Muscle of leg (tissue), 3 donors: ENCODE measurements at regions not wholly inside any gene's neighbourhood (a gene's known extent, or its start where the extent isn't known, plus 50 kb on each side); places are given as distances from the start of the nearest gene placed in this dataset.
"Not testable (repeated sequence)": the region's sequence is repeated elsewhere in the genome, so short reads cannot be mapped to it uniquely, and the experiment has no call there.

Source experiments
- DNase-seq: peaks from one replicate; pipeline ENCODE4 v3.0.0; 2013
- H3K27ac ChIP-seq: one replicate; pipeline ENCODE4 v1.5.1; 2013; ENCODE audit warnings: mild to moderate bottlenecking, low read length, control low read depth
- H3K27me3 ChIP-seq: one replicate; pipeline ENCODE4 v1.6.1; 2013; ENCODE audit warnings: low read length; ENCODE audit not compliant: control insufficient read depth, insufficient read depth
- H3K36me3 ChIP-seq: one replicate; pipeline ENCODE4 v1.6.1; 2013; ENCODE audit warnings: low read length; ENCODE audit not compliant: control insufficient read depth, insufficient read depth
- H3K4me1 ChIP-seq: one replicate; pipeline ENCODE4 v1.6.1; 2013; ENCODE audit warnings: low read length; ENCODE audit not compliant: control insufficient read depth, insufficient read depth
- H3K4me3 ChIP-seq: one replicate; pipeline ENCODE4 v1.5.1; 2013; ENCODE audit warnings: low read length, control low read depth
- H3K9me3 ChIP-seq: replicated peaks from 2 replicates; pipeline ENCODE4 v1.6.1; 2013; ENCODE audit warnings: low read depth, low read length; ENCODE audit not compliant: control insufficient read depth
- WGBS: methylation state at CpG from one replicate; pipeline ENCODE4 v1.1.5; 2013; ENCODE audit warnings: missing lambda C conversion rate; ENCODE audit not compliant: insufficient coverage; 5-methylcytosine and 5-hydroxymethylcytosine counted together

DNA sequence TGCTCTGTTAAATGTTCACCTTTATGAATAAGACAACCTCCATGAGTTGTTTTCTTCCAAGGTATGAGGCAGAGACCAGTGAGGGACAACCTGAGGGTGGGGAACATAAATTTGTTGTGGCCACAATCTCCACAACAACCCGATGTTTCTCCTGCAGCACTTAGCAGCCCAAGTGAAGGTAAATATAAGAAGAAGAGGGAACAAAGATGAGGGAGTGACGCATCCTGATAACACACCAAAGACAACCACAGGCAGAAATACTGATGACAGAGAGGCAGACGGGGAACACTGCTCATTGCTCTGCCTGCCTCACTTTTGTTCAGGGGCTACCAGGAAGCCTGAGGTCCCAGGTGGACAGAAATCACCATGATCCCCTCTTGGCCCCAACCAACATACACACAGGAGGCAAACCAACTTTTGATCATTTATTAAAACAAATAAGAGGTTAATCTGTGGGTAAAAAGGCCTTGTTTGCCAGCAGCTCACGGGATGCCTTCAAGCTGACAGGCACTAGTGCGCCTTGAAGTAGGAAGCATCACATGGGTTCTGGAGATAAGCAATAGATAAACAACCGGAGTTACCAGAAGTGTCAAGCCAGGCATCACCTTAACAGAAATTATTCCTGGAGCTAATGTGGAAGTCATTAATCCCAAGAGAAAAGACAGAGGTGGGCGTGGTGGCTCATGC, 104.9 kb upstream of the ALDH3B2 start:
- WGBS: 65% methylated on average over 5 of the region's 7 CpGs
- not testable (repeated sequence) for H3K9me3 ChIP-seq, H3K36me3 ChIP-seq, H3K27me3 ChIP-seq, H3K4me1 ChIP-seq, H3K4me3 ChIP-seq, H3K27ac ChIP-seq, DNase-seq

DNA sequence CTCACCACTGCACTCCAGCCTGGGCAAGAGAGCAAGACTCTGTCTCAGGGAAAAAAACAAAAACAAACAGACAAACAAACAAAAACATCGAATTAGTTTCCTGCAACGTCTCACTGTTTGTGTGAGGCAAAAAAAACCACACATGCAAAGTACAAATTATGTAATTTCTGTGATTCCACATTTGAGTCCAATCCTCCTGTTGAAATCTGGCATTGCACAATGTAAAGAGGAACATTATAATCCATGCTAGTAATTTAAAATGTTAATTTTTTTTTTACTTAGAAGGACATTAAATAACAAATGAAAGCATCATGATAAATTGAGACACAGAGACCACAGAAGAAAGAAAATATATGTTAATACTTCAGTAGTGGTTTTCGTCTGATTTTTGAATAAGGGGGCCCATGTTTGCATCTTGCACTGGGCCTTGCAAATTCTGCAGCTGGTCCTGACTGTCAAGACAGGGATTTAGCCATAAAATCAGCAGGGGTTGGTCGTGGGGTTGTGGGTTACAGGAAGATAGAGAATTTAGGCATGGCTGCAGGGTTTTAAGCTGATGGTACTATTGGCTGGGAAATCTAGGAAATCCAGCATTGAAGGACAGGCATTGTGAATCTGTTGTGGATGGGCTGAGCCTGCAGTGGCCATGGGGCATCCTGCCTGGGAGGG, 102.6 kb upstream of the ALDH3B2 start:
- Histone ChIP-seq H3K4me1 (no peaks in the 10 kb centered on the region), H3K4me3 (no peak overlapping the region), H3K9me3 (no peaks in the 10 kb centered on the region), H3K27ac (no peak overlapping the region), H3K36me3 (no peaks in the 10 kb centered on the region), H3K27me3 (no peaks in the 10 kb centered on the region)
- peak; percentile 59 for DNase-seq
- whole genome bisulfite sequencing: 30% methylated on average over 2 of the region's 4 CpGs

DNA sequence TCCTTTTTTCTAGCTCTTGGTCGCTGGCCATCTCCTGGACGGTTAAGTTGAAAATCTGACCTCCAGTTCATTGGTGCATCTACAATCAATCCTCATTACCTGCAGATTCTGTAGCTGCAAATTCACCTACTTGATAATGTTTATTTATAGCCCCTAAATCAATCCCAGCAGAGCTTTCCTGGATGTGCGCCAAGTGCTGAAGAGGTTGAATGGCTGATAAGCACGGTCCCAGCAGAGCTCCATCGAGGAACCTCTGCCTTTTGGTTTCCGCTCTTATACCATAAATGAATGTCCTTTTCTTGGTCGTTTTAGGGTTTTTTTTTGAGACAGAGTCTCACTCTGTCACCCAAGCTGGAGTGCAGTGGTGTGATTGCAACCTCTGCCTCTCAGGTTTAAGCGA, 99.8 kb upstream of the ALDH3B2 start:
- WGBS: 0% methylated on average over 1 of the region's 8 CpGs
- not testable (repeated sequence) for DNase-seq, H3K4me1 ChIP-seq

DNA sequence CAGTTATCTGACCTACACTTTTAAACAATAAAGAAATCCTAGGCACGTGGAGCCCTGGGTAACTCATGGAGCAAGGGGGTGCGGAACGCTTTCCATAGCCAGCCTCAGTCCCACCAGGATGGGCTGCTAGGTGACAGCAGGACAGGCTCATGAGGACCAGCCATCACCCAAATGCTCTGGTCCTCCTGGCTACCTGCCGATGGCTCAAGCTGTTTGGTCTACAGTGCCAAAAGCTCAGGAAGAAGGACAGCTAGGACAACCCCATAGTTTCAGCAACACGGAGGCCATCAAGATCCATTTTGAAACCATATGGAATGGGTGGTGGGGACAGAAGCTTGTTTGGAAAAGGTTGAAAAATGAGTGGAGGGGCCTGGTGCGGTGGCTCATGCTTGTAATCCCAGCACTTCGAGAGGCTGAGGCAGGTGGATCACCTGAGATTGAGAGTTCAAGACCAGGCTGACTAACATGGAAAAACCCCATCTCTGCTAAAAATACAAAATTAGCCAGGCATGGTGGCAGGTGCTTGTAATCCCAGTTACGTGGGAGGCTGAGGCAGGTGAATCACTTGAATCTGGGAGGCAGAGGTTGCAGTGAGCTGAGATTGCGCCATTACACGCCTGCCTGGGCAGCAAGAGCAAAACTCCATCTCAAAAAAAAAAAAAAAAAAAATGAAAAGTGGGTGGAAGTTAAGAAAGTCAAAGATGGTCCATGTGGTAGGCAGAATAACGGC, 93.7 kb upstream of the ALDH3B2 start:
- not testable (repeated sequence) for DNase-seq, H3K27ac ChIP-seq, H3K36me3 ChIP-seq, H3K4me3 ChIP-seq, H3K9me3 ChIP-seq, H3K4me1 ChIP-seq, H3K27me3 ChIP-seq
- WGBS: 91% methylated on average over 6 of the region's 11 CpGs

More for the DNA sequence above, 99.8 kb upstream of the ALDH3B2 start:
- H3K4me3 ChIP-seq, H3K9me3 ChIP-seq, H3K27me3 ChIP-seq, H3K36me3 ChIP-seq, H3K27ac ChIP-seq: not testable (repeated sequence)

DNA sequence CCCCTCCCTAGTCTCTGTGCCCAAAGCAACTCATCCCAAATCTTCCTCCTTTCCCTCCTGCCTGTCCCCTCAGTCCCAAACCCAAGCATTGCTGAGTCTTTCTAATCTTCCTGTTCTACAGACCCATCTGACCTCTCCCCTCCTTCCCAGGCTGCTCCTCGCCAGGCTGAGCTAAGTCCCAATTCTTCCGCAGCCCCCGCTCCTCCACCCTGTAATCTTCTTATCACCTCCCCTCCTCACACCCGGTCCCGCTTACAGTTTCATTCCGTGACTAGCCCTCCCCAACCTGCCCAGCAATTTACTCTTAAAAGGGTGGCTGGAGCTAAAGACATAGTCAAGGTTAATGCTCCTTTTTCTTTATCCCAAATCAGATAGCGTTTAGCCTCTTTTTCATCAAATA, 86.8 kb upstream of the ALDH3B2 start:
- H3K9me3 ChIP-seq, DNase-seq, H3K27me3 ChIP-seq, H3K36me3 ChIP-seq, H3K4me1 ChIP-seq, H3K4me3 ChIP-seq, H3K27ac ChIP-seq: not testable (repeated sequence)
- WGBS: 51% methylated on average over 4 of the region's 7 CpGs

DNA sequence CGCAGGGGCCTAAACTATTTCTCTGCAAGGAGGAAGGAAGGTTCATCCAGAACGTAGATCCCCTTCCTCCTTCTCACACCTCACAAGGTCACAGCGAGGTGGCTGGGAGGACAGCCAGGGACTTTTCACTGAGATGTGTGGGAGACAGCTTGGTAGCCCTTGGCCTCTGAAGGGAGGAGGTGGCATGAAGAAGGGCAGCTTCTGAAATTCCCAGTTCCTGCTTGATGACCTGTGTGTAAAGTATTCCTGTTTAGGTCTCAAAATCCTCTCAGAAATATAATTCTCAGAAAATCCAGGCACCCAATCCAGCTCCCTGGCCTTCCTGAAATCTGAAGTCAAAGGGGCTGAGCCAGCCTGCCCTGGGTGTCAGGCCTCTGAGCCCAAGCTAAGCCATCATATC, 84.9 kb upstream of the ALDH3B2 start:
- H3K9me3 ChIP-seq, DNase-seq, H3K27ac ChIP-seq, H3K36me3 ChIP-seq, H3K27me3 ChIP-seq, H3K4me3 ChIP-seq, H3K4me1 ChIP-seq: not testable (repeated sequence)
- no CpG with 5 or more reads among the region's 3 CpGs for WGBS

DNA sequence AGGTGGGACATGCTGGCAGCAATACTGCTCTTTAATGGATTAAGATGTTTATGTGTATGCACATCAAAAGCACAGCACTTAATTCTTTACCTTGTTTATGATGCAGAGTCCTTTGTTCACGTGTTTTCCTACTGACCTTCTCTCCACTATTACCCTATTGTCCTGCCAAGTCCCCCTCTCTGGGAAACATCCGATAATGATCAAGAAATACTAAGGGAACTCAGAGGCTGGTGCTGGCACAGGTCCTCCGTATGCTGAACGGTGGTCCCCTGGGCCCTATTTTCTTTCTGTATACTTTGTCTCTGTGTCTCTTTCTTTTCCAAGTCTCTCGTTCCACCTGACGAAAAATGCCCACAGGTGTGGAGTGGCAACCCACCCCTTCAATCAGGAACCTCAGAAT, 84.0 kb upstream of the ALDH3B2 start:
- H3K27ac ChIP-seq, DNase-seq, H3K4me3 ChIP-seq, H3K36me3 ChIP-seq, H3K9me3 ChIP-seq, H3K27me3 ChIP-seq, H3K4me1 ChIP-seq: not testable (repeated sequence)
- 31% methylated on average over 2 of the region's 6 CpGs for WGBS

DNA sequence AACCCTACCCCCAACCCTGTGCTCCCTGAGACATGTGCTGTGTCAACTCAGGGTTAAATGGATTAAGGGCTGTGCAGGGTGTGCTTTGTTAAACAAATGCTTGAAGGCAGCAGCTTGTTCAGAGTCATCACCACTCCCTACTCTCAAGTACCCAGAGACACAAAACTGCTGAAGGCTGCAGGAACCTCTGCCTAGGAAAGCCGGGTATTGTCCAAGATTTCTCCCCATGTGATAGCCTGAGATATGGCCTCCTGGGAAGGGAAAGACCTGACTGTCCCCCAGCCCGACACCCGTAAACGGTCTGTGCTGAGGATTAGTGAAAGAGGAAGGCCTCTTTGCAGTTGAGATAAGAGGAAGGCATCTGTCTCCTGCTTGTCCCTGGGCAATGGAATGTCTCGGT, 83.6 kb upstream of the ALDH3B2 start:
- 33% methylated on average over 1 of the region's 5 CpGs for WGBS
- H3K4me1 ChIP-seq, H3K27me3 ChIP-seq, H3K36me3 ChIP-seq, H3K27ac ChIP-seq, H3K4me3 ChIP-seq, DNase-seq, H3K9me3 ChIP-seq: not testable (repeated sequence)

DNA sequence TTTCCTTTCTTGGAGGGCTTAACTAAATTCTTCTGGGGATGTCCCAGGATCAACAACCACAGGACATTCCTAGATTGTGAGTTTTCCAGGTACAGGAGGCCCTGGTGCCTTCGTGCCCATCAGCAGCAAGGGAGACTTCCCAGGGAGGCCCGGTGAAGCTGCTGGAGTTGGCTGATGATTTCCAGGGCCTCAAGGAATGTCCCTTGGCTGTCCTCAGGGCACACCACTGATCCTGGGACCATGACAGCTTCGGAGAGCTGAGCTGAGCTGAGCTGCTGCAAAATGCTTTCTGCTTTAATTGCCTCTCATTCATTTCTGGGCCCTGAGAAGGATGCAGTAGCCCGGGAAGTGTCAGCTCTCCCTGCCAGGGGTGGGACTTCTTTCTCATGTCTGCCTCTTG, 79.4 kb upstream of the ALDH3B2 start:
- not testable (repeated sequence) for DNase-seq, H3K9me3 ChIP-seq, H3K27ac ChIP-seq, H3K4me1 ChIP-seq, H3K4me3 ChIP-seq, H3K27me3 ChIP-seq, H3K36me3 ChIP-seq
- 12% methylated on average over 3 of the region's 4 CpGs for WGBS

DNA sequence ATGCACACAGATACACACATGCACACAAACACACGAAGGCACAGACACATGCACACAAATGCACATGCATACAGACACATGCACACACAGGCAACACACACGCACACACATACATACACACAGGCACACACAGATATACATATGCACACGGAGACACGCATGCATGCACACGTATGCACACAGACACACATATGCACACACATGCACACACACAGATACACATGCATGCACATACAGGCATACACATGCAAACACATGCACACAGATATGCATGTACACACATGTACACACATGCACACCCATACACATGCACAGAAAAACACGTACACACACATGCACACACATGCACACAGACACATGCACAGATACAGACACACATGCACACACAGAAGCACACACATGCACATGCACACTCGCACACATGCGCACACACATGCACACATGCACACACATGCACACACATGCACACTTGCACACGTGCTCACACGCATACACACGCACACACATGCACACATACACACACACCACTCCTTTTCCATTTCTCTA, 70.8 kb upstream of the ALDH3B2 start:
- 78% methylated on average over 5 of the region's 11 CpGs for WGBS
- H3K27me3 ChIP-seq: no peaks in the 10 kb centered on the region
- no peaks in the 10 kb centered on the region for H3K36me3 ChIP-seq
- no peak for DNase-seq
- no peaks in the 10 kb centered on the region for H3K4me1 ChIP-seq
- no peaks in the 10 kb centered on the region for H3K9me3 ChIP-seq
- H3K4me3 ChIP-seq: no peak overlapping the region
- no peak overlapping the region for H3K27ac ChIP-seq
